ENCODE measurements at regions not wholly inside any gene's neighbourhood (a gene's known extent, or its start where the extent isn't known, plus 50 kb on each side); places are given as distances from the start of the nearest gene placed in this dataset.

- no peak for DNase-seq
Observed at GRCh38 chr4:13944095-13944511, 316.6 kb upstream of the BOD1L1 start.

- DNase-seq, result no peak
Observed at GRCh38 chr4:13947921-13948320, 320.4 kb upstream of the BOD1L1 start.

GRCh38 chr4:13950491-13950890 lies 323.0 kb upstream of the BOD1L1 start:
- DNase-seq, result no peak

- DNase-seq, result no peak
Observed at GRCh38 chr4:13953083-13953482, 325.6 kb upstream of the BOD1L1 start.

DNA sequence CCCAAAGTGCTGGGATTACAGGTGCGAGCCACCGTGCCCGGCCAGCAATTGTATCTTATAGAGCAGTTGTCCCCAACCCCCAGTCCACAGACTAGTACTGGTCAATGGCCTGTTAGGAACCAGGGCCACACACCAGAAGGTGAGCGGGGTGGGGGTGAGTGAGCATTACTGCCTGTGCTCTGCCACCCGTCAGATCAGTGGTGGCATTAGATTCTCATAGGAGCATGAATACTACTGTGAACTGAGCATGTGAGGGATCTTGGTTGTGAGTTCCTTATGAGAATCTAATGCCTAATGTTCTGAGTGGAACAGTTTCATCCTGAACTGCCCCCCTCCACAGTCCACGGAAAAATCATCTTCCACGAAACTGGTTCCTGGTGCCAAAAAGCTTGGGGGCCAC lies 328.0 kb upstream of the BOD1L1 start:
- no peak for DNase-seq

- no peak for DNase-seq
Observed at GRCh38 chr4:13956947-13957346, 329.4 kb upstream of the BOD1L1 start.

DNA sequence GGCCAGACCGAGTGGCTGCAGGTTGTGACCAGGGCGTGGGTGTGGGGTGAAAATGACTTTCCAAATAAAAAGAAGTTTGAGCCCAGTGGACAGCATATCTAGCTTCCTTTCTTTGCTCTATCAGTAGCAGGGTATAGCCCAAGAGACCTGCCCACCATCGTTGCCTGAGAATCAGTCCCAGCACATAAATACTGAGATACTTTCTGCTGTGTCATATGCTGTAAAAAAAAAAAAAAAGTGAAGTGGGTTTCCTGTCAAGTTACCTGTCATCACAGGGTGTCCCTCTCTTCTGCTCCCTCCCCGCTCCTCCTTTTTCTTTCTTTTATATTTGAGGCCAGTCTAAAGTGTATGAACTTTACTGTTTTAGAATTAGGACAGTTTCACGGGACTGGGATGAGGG lies 330.3 kb upstream of the BOD1L1 start:
- no peak for DNase-seq

GRCh38 chr4:13963601-13964000 lies 336.1 kb upstream of the BOD1L1 start:
- DNase-seq, result no peak

DNA sequence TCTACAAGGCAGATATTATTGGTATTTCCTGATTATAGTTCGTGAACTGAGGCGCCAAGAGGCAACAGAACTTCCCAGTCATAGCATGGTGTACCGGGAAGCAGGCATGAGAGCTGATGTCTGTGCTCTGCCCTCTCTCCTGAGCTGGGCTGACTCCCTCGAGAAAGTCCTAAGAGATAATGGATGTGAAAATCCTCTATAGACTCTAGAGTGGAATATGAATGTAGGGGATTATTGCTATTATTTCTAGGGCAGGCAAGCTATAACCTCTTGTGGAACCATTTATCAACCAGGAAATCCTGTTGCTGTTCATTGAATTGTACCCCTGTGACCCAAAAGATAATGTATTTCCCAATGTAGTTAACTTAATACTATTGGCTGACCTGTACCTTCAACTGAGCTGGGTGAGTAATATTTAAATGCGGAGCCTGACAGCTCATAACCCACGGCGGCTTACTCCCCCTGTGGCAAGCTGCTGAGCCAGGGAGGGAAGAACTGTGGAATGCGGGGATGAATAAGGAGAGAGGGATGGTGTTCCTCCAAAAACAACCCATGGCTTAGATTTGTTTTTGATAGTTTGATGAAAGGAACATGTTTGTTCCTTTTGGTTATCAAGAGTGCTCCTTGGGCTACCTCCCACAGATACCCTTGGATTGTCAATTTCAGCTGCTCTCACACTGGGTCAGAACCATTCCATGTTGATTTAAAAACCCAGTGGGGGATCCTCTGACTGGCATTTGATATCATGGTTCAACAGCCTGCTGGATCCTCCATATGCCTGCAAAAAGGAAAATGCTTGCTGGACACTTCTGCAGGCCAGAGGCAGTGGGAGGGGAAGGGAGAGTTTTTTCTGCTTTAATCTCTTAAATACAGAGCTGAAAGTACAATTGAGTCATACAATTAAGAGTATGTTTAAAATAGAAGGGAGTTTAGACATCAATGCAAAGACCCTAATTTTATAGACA lies 339.0 kb upstream of the BOD1L1 start:
- no peak for DNase-seq

- DNase-seq, result no peak
Observed at GRCh38 chr4:13968723-13969122, 341.2 kb upstream of the BOD1L1 start.

DNA sequence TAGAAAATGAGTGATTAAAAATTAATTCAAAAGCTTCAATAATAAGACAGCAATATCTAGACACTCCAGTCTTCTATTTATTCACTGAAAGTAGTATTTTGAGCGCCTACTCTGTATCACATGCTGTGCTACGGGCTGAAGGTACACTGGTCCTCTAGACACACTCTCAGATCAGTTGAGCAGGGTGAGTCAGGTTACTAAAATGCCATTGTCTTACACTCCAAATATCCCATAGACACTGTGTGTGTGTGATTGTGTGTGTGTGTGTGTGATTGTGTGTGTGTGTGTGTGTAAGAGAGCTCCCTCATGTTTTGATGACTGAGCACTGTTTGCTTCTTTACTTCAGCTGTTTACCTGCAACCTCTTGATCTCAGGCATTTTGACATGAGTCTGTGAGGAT lies 342.8 kb upstream of the BOD1L1 start:
- DNase-seq, result no peak

GRCh38 chr4:13977746-13978145 lies 350.2 kb upstream of the BOD1L1 start:
- no peak for DNase-seq

DNA sequence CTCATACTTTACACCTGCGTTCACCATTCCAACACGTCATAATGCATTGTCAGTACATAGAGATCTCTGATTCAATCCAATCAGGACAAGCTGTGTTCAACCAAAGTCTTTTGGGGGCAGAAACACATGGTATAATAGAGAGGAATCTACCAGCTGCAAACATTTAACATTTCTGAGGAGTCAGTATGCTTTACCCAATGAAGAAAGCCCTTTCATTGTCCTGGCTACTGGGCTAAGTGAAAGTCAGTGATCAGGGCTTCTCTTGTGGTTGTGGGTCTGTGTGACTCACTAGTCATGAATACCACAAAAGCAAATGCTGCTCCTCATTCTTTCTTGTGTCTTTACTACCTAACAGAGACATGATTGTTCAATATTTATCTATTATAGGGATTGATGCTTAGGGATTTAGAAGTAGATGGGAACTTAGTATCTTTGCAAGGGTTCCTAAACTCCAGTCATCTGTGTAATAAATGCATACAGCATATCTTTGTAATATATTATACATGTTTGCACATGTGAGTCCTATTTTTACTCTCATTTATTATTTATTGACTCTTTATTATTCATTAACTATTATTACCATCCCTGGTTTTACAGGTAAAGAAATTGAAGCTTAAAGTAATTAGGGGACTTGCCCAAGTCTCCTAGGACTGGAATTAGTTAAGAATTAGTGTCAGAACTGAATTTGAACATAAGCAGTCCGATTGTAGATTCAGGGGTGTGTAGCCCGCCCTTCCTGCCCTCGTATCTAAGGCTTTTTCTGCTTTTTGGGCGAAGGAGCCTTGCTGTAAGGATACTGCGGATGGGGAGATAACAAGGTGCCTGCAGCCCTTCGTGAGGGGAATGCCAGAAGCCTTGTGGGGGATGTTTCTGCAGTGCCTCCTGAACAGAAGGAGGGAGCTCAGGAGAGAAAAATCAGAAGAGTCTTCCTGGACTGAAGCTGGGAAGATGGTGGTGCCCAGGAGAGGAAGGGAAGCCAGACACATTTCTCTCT lies 353.1 kb upstream of the BOD1L1 start:
- DNase-seq, result no peak

- DNase-seq, result no peak
Observed at GRCh38 chr4:13981499-13981898, 354.0 kb upstream of the BOD1L1 start.

DNA sequence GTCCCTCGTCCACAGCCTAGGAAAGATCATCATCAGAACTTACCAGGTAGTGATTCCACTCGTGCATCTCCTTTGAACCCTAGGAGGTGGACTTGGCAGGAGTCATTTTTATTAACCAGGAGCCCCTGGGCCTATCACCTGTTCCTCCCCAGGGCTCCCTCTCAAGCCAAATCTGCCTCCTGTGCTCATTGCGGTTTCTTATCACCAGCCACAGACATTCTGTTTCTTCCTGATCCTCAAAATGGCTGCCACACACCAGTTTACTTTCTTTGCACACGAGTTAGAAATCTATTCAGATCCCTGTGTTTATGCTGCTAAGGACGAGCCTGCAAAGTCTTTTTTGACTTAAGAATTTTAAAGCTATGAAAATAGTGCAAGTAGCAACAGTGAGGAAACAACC lies 354.5 kb upstream of the BOD1L1 start:
- no peak for DNase-seq

DNA sequence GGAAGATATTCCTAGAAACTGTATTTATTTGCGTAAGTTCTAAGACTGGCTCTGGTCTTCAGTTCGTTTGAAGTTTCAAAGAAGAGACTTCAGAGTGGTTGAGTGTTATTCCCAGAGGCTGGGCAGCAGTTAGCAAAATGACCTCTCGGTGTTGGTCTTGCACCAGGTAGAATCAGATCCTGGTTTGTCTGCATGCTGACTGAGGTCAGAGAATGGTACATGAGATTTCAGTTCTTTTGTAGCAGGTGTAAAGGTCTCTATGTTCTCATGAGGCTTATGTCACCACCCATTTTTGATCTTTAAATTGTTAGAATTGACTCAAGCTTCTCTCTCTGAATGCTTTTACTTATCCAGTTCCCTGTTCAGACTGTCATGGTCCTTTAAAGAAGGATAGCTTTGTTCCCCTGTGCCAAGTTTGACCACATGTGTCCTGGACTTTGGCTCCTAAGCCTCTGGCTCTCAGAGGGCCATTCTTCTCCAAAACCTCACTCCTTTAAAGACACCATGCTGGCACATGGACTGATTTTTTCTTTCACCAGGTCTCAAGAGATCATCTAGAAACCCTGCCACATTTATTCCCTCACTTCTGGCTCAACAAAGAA lies 355.8 kb upstream of the BOD1L1 start:
- no peak for DNase-seq

DNA sequence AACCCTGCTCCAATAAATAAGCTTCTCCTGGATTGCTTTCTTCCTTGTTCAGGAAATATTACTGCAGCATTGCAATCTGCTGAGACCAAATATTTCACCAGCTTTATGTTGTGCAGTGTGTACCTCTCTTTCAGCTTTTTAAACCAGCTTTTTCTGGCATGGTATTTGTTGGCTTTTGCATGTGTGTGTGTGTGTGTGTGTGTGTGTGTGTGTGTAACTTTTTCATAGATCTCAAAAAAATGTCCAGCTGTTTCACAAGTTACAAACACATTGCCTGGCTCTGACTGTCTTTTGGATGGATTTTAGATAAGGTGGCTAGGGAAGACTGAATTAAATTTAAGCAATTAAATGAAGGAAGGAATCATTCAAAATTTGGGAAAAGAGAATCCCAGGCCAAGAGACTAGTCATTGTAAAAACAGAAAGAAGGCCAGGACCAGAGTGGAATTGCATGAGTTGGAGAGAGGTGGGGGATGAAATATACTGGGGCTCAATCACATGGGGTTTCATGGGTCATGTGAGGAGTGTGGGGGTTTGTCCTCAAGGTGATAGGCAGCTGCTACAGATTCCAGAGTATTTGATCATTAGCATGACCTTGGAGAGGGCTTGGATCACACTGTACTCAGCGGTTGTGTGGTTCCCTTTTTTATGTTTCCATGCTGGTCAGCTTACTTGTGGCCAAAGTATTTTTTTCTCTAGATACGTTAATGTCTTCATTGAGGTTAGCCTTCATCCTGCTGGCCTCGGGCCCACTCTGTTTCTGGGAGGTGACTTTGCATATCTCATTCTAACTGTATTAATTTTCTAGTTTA lies 357.7 kb upstream of the BOD1L1 start:
- DNase-seq, result no peak

DNA sequence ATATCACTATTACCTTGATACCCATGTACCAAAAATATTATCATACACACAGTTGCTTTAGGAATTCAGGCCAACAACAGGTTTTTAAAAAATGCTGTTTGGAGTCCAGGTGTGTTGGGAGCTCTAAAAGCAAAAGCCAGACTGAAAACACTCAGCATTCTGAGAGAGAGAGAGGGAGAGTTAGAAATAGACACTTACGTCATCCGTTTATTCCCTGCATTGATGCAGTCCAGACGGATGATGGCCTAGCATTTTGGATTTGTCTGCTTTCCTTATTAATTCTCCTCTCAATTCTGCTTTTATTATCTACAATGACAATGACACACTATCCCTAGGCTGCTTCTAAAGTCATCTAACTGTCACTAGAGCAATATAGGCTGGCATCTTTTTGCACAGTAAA lies 358.3 kb upstream of the BOD1L1 start:
- DNase-seq, result no peak

- DNase-seq, result no peak
Observed at GRCh38 chr4:13986548-13986947, 359.0 kb upstream of the BOD1L1 start.

- no peak for DNase-seq
Observed at GRCh38 chr4:13988353-13989305, 361.1 kb upstream of the BOD1L1 start.

GRCh38 chr4:13989501-13989900 lies 362.0 kb upstream of the BOD1L1 start:
- DNase-seq, result no peak

All from NCI-H1092 (cell line).